ENCODE measurements at regions not wholly inside any gene's neighbourhood (a gene's known extent, or its start where the extent isn't known, plus 50 kb on each side); places are given as distances from the start of the nearest gene placed in this dataset.
A peak's percentile ranks its signal among the peaks of the same experiment; 100 is the strongest.

DNA sequence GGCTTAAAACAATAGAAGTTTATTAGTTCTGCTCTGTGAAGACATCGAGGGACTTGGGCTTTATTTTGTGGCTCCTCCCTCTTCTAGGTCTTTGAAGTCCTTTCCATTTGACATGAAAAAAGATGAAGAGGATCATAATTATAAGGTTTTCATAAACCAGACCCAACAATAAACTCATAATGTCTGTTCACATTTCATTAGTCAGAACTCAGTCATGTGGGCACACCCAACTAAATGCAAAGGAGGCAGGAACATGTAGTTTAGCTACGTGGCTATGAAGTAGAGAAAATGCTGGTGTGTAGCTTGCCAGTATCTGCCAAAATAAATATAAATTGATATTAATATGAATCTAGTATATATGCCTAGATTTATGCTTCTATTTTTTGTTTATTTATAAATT lies 393.9 kb upstream of the C9orf72 start:
- no peaks in the 10 kb centered on the region for H3K27me3 ChIP-seq
- no peaks in the 10 kb centered on the region for H3K4me1 ChIP-seq
- H4K20me1 ChIP-seq (ENCODE audit: low read depth): no peaks in the 10 kb centered on the region
- no peak overlapping the region for H3K4me3 ChIP-seq
- H3K27ac ChIP-seq: no peak overlapping the region
- Mint-ChIP-seq H3K27ac (no peak overlapping the region), H3K4me3 (no peak overlapping the region), H3K27me3 (ENCODE audit: insufficient read depth, low read depth) (no peaks in the 10 kb centered on the region), H3K36me3 (no peaks in the 10 kb centered on the region), H3K4me1 (no peaks in the 10 kb centered on the region), H3K9me3 (no peaks in the 10 kb centered on the region)
- no peaks in the 10 kb centered on the region for H3K36me3 ChIP-seq
- no peak overlapping the region for H3K9ac ChIP-seq
- TF ChIP-seq EZH2phosphoT487 (IDR thresholded peaks at IDR 0.05) (no peak), EZH2 (IDR thresholded peaks at IDR 0.05) (no peak)
- TF ChIP-seq, protein P1, sequence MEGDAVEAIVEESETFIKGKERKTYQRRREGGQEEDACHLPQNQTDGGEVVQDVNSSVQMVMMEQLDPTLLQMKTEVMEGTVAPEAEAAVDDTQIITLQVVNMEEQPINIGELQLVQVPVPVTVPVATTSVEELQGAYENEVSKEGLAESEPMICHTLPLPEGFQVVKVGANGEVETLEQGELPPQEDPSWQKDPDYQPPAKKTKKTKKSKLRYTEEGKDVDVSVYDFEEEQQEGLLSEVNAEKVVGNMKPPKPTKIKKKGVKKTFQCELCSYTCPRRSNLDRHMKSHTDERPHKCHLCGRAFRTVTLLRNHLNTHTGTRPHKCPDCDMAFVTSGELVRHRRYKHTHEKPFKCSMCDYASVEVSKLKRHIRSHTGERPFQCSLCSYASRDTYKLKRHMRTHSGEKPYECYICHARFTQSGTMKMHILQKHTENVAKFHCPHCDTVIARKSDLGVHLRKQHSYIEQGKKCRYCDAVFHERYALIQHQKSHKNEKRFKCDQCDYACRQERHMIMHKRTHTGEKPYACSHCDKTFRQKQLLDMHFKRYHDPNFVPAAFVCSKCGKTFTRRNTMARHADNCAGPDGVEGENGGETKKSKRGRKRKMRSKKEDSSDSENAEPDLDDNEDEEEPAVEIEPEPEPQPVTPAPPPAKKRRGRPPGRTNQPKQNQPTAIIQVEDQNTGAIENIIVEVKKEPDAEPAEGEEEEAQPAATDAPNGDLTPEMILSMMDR (IDR thresholded peaks at IDR 0.05): no peak
- DNase-seq (ENCODE audit: low spot score): no peak
- H3F3A ChIP-seq (ENCODE audit: low read depth): no peaks in the 10 kb centered on the region
- H3K9me3 ChIP-seq (ENCODE audit: low read depth): no peaks in the 10 kb centered on the region
- no peak overlapping the region for H2AFZ ChIP-seq (replicated peaks)
- no peak overlapping the region for H3K4me2 ChIP-seq
- H3K79me2 ChIP-seq (ENCODE audit: low read depth): no peaks in the 10 kb centered on the region

- H3K79me2 ChIP-seq (ENCODE audit: low read depth): no peaks in the 10 kb centered on the region
- no peaks in the 10 kb centered on the region for H3K36me3 ChIP-seq
- H4K20me1 ChIP-seq (ENCODE audit: low read depth): no peaks in the 10 kb centered on the region
- no peaks in the 10 kb centered on the region for H3K9me3 Mint-ChIP-seq
- no peaks in the 10 kb centered on the region for H3K27me3 ChIP-seq
- H3K27me3 Mint-ChIP-seq (ENCODE audit: insufficient read depth, low read depth): no peaks in the 10 kb centered on the region
- no peaks in the 10 kb centered on the region for H3K9me3 ChIP-seq (ENCODE audit: low read depth)
- H3K27ac Mint-ChIP-seq: no peak overlapping the region
- no peak overlapping the region for H3K4me3 Mint-ChIP-seq
- H3K4me1 Mint-ChIP-seq: peaks cover 6% of the 10 kb centered on the region
- no peak overlapping the region for H3K27ac ChIP-seq
- H2AFZ ChIP-seq (replicated peaks): peak overlapping the region; percentile 78
- H3K36me3 Mint-ChIP-seq: no peaks in the 10 kb centered on the region
- no peak overlapping the region for H3K9ac ChIP-seq
- no peak overlapping the region for H3K4me3 ChIP-seq
- TF ChIP-seq EZH2 (IDR thresholded peaks at IDR 0.05) (no peak), EZH2phosphoT487 (IDR thresholded peaks at IDR 0.05) (no peak)
- TF ChIP-seq, protein P1 (IDR thresholded peaks at IDR 0.05): no peak
- DNase-seq (ENCODE audit: low spot score): peak; percentile 56
- peaks cover 12% of the 10 kb centered on the region for H3K4me1 ChIP-seq
- no peak overlapping the region for H3K4me2 ChIP-seq
- no peaks in the 10 kb centered on the region for H3F3A ChIP-seq (ENCODE audit: low read depth)
Measured at GRCh38 chr9:27977931-27978330, 404.6 kb upstream of the C9orf72 start.

- no peaks in the 10 kb centered on the region for H3K4me1 Mint-ChIP-seq
- no peak overlapping the region for H3K27ac ChIP-seq
Measured at GRCh38 chr9:27985714-27986113, 412.4 kb upstream of the C9orf72 start.

More at GRCh38 chr9:27985714-27986113, 412.4 kb upstream of the C9orf72 start:
- H3F3A ChIP-seq (ENCODE audit: low read depth): no peaks in the 10 kb centered on the region
- H3K4me1 ChIP-seq: no peaks in the 10 kb centered on the region
- H3K4me2 ChIP-seq: no peak overlapping the region
- no peaks in the 10 kb centered on the region for H4K20me1 ChIP-seq (ENCODE audit: low read depth)
- TF ChIP-seq, protein P1 (IDR thresholded peaks at IDR 0.05): no peak
- TF ChIP-seq EZH2 (IDR thresholded peaks at IDR 0.05) (no peak), EZH2phosphoT487 (IDR thresholded peaks at IDR 0.05) (no peak)
- no peak overlapping the region for H3K9ac ChIP-seq
- H3K27me3 ChIP-seq: no peaks in the 10 kb centered on the region
- Mint-ChIP-seq H3K9me3 (peaks cover 2% of the 10 kb centered on the region), H3K36me3 (no peaks in the 10 kb centered on the region), H3K27ac (no peak overlapping the region), H3K4me3 (no peak overlapping the region), H3K27me3 (ENCODE audit: insufficient read depth, low read depth) (no peaks in the 10 kb centered on the region)
- H3K36me3 ChIP-seq: no peaks in the 10 kb centered on the region
- H3K4me3 ChIP-seq: no peak overlapping the region
- no peaks in the 10 kb centered on the region for H3K9me3 ChIP-seq (ENCODE audit: low read depth)
- DNase-seq (ENCODE audit: low spot score): no peak
- H3K79me2 ChIP-seq (ENCODE audit: low read depth): no peaks in the 10 kb centered on the region
- no peak overlapping the region for H2AFZ ChIP-seq (replicated peaks)

Data from neural progenitor cell (in vitro differentiated cells).